PFSK-1 (cell line): ENCODE measurements at regions not wholly inside any gene's neighbourhood (a gene's known extent, or its start where the extent isn't known, plus 50 kb on each side); places are given as distances from the start of the nearest gene placed in this dataset.

Experiments
- FOXP2 ChIP-seq: optimal IDR thresholded peaks from 2 replicates; pipeline ENCODE3; 2011; ENCODE audit warnings: borderline replicate concordance, control low read depth, inconsistent platforms; ENCODE audit not compliant: insufficient read depth; ENCODE audit errors: extremely low read length, extremely low read depth
- POLR2AphosphoS5 ChIP-seq: IDR thresholded peaks from 2 replicates; pipeline ENCODE4 v1.6.1; 2012; ENCODE audit warnings: low read depth, mild to moderate bottlenecking, control low read depth, low read length, moderate library complexity
- REST ChIP-seq, 2 experiments: IDR thresholded peaks; 2 replicates each; pipeline versions ENCODE4 v1.6.1 to v1.8.0; 2011 to 2012; ENCODE audit warnings: low read depth in 2 of 2, low read length in 2 of 2, control low read depth in 1 of 2, inconsistent platforms in 1 of 2, mild to moderate bottlenecking in 1 of 2, moderate library complexity in 1 of 2; ENCODE audit not compliant: insufficient read depth in 1 of 2
- SIN3A ChIP-seq: IDR thresholded peaks from 2 replicates; pipeline ENCODE4 v1.6.1; 2012; ENCODE audit warnings: mild to moderate bottlenecking, low read length, moderate library complexity, borderline replicate concordance; ENCODE audit not compliant: insufficient read depth
- TAF1 ChIP-seq: IDR thresholded peaks from 2 replicates; pipeline ENCODE4 v1.6.1; 2012; ENCODE audit warnings: low read length, control low read depth, borderline replicate concordance; ENCODE audit not compliant: insufficient read depth

GRCh38 chr4:23113104-23113503 is 420.4 kb downstream of the GBA3 start:
- TF ChIP-seq POLR2AphosphoS5 (no peak), REST (IDR thresholded peaks at IDR 0.05; ENCODE audit: insufficient read depth in 1 of 2, low read depth in 2 of 2, low read length in 2 of 2) (no peak), FOXP2 (no peak), TAF1 (no peak), SIN3A (no peak)

GRCh38 chr4:23106516-23106915 is 413.8 kb downstream of the GBA3 start:
- TF ChIP-seq TAF1 (no peak), SIN3A (no peak), POLR2AphosphoS5 (no peak), REST (IDR thresholded peaks at IDR 0.05; ENCODE audit: insufficient read depth in 1 of 2, low read depth in 2 of 2, low read length in 2 of 2) (no peak), FOXP2 (no peak)

GRCh38 chr4:23105759-23106370 is 413.1 kb downstream of the GBA3 start:
- TF ChIP-seq FOXP2, result no peak
- TF ChIP-seq SIN3A, result no peak
- no peak for TF ChIP-seq TAF1
- no peak for TF ChIP-seq POLR2AphosphoS5
- TF ChIP-seq REST (IDR thresholded peaks at IDR 0.05; ENCODE audit: insufficient read depth in 1 of 2, low read depth in 2 of 2, low read length in 2 of 2), result no peak

- no peak for TF ChIP-seq SIN3A
- TF ChIP-seq REST (IDR thresholded peaks at IDR 0.05; ENCODE audit: insufficient read depth in 1 of 2, low read depth in 2 of 2, low read length in 2 of 2), result no peak
Measured at GRCh38 chr4:23097251-23097650, 404.5 kb downstream of the GBA3 start.

- no peak for TF ChIP-seq FOXP2
- no peak for TF ChIP-seq TAF1
- no peak for TF ChIP-seq REST (IDR thresholded peaks at IDR 0.05; ENCODE audit: insufficient read depth in 1 of 2, low read depth in 2 of 2, low read length in 2 of 2)
Measured at GRCh38 chr4:23091711-23092110, 399.0 kb downstream of the GBA3 start.
